ENCODE measurements at regions not wholly inside any gene's neighbourhood (a gene's known extent, or its start where the extent isn't known, plus 50 kb on each side); places are given as distances from the start of the nearest gene placed in this dataset.
A peak's percentile ranks its signal among the peaks of the same experiment; 100 is the strongest.

DNA sequence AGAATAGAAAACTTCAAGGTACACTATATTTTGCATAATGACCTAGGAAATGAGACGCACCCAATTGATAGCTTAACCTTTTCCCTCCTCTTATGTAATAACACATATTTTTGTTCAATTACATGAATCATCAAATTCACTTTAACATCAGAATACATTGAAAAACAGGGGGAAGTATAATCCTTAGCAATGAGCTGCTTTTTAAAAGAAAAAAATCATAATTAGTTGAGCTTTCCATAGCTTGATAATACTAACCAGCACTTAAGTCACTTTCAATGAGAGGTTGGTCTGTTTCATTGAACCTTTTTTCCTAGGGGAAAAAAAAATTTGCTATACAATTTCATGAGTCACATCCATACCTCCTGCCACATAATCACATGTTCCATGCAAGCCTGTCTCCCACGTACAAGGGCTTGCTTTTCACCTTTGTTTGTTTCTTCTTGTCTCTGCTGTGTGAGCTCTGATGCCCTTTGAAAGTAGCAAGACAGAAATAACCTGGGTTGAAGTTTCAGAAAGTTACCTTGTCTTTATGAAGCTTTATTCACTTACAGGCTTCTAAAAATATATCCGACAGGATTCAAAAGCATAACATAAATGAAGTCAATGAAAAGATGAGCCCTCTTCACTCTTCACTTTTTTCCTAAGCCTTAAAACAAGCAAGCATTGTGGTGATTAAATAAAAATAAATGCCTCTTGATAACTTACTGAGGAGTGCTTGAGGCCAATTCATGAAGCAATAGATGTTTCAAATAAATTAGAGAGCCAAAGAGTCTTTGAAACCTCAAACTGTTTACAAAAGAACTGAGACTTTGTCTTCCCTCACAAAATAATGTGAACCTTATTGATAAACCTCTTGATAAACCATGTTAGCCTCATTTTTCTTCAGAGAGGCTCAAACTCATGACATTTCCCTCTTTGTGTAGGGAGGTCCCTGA, 108.5 kb downstream of the FEM1C start:
- intact Hi-C loops (cut with DNase I) = no loop called here

GRCh38 chr5:115435065-115435777, 109.4 kb downstream of the FEM1C start:
- WGBS, 3 donors = 30 to 55% (median 42%) methylated on average over 4 of the region's 4 CpGs
- H3K27ac ChIP-seq = no peak overlapping the region
- no peak for TF ChIP-seq CTCF (IDR thresholded peaks at IDR 0.05)

More for the DNA sequence above, 108.5 kb downstream of the FEM1C start:
- no peak for TF ChIP-seq CTCF (IDR thresholded peaks at IDR 0.05)
- H3K4me1 ChIP-seq = no peaks in the 10 kb centered on the region
- DNase-seq = no peak
- H3K4me3 ChIP-seq = no peak overlapping the region
- H3K9me3 ChIP-seq = peaks cover 13% of the 10 kb centered on the region
- 45 to 61% (median 51%) methylated on average over 3 of the region's 3 CpGs for WGBS, 3 donors
- no peaks in the 10 kb centered on the region for H3K27me3 ChIP-seq (ENCODE audit: insufficient read depth in 3 of 3, low read length in 2 of 3)
- no peaks in the 10 kb centered on the region for H3K36me3 ChIP-seq (ENCODE audit: insufficient read depth in 1 of 2, low read depth in 1 of 2)
- no peak overlapping the region for H3K27ac ChIP-seq
- ATAC-seq = no peak

DNA sequence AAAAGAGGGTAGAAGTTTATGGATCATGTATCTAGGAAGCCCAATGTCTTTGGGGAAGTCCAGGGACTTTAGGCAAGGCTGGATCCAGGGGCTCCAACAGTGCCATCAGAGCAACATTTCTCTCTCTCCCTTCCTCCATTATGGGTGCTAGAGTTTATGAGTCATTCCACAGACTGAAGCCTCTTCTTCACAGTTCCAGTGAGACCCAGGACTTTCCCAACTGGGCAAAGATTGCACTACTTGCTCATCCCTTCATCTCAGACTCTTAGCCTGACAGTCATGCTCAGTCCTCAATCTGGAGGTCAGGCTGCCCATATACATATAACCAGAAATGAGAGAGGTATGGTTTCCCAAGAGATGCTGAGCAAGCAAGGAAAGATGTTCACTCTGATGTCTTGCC, 110.7 kb downstream of the FEM1C start:
- H3K36me3 ChIP-seq (ENCODE audit: insufficient read depth in 1 of 2, low read depth in 1 of 2) = no peaks in the 10 kb centered on the region
- intact Hi-C loops (cut with DNase I) = no loop called here
- no peak overlapping the region for H3K27ac ChIP-seq
- DNase-seq (no peak), ATAC-seq (peak in 2 of 4 donors; percentile 31 to 42)
- H3K9me3 ChIP-seq = peaks cover 2% of the 10 kb centered on the region
- TF ChIP-seq CTCF (IDR thresholded peaks at IDR 0.05) = no peak
- no peaks in the 10 kb centered on the region for H3K27me3 ChIP-seq (ENCODE audit: insufficient read depth in 3 of 3, low read length in 2 of 3)
- peaks cover 6% of the 10 kb centered on the region for H3K4me1 ChIP-seq
- H3K4me3 ChIP-seq = no peak overlapping the region

More at GRCh38 chr5:115435065-115435777, 109.4 kb downstream of the FEM1C start:
- no peaks in the 10 kb centered on the region for H3K36me3 ChIP-seq (ENCODE audit: insufficient read depth in 1 of 2, low read depth in 1 of 2)
- H3K4me3 ChIP-seq = no peak overlapping the region
- H3K4me1 ChIP-seq = no peaks in the 10 kb centered on the region
- intact Hi-C loops (cut with DNase I) = no loop called here
- ATAC-seq (no peak), DNase-seq (no peak)
- H3K27me3 ChIP-seq (ENCODE audit: insufficient read depth in 3 of 3, low read length in 2 of 3) = no peaks in the 10 kb centered on the region
- H3K9me3 ChIP-seq = peaks cover 13% of the 10 kb centered on the region

DNA sequence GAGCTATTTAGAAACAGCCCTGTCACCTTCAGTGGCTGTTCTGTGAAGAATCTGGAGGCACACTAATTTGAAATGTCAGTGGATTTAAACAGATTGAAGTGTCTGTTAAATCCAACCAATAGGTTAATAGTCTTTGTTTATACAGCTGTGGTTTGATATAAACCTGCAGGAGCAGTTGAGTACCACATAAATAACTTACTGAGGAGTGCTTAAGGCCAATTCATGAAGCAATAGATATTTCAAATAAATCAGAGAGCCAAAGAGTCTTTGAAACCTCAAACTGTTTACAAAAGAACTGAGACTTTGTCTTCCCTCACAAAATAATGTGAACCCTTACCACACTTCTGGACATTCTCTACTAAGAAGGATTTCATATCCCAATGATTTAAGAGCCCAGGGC, 111.9 kb downstream of the FEM1C start:
- Histone ChIP-seq H3K27ac (no peak overlapping the region), H3K4me1 (peaks cover 17% of the 10 kb centered on the region), H3K9me3 (no peaks in the 10 kb centered on the region), H3K36me3 (ENCODE audit: insufficient read depth in 1 of 2, low read depth in 1 of 2) (no peaks in the 10 kb centered on the region), H3K4me3 (no peak overlapping the region), H3K27me3 (ENCODE audit: insufficient read depth in 3 of 3, low read length in 2 of 3) (no peaks in the 10 kb centered on the region)
- no peak for TF ChIP-seq CTCF (IDR thresholded peaks at IDR 0.05)
- ATAC-seq = no peak
- intact Hi-C loops (cut with DNase I) = no loop called here
- no peak for DNase-seq

Measured in psoas muscle (tissue), 7 donors.